ENCODE measurements at regions not wholly inside any gene's neighbourhood (a gene's known extent, or its start where the extent isn't known, plus 50 kb on each side); places are given as distances from the start of the nearest gene placed in this dataset.
A peak's percentile ranks its signal among the peaks of the same experiment; 100 is the strongest.
"Not testable (repeated sequence)": the region's sequence is repeated elsewhere in the genome, so short reads cannot be mapped to it uniquely, and the experiment has no call there.

DNA sequence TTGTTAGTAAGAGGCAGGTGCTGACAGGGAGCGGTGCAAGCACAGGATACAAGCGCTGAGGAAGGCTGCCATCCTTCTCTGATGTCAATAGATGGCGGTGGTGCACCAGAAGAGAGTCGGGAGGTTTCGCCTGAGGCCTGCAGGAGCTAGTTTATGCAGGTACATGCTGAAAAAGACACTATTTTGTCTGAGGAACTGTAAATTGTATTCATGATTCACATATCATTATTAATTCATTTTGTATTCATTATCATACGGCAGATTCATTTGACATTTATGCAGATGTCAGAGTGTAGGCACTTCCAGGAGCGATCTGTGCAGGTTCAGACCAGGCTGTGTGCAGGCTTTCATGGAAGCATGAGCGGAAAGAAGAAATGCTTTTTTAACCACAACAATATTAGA, 824.0 kb downstream of the STIM2 start:
- WGBS, 2 donors, result 27 to 33% methylated on average over 8 of the region's 8 CpGs
- H3K27ac ChIP-seq (ENCODE audit: low read depth in 1 of 2, low read length in 2 of 2), result no peak overlapping the region
- H3K27me3 ChIP-seq (ENCODE audit: control insufficient read depth in 1 of 2, insufficient read depth in 2 of 2, low read length in 1 of 2), result no peaks in the 10 kb centered on the region
- no peak for ATAC-seq (ENCODE audit: low FRiP score)
- no peaks in the 10 kb centered on the region for H3K36me3 ChIP-seq (ENCODE audit: control insufficient read depth in 1 of 2, insufficient read depth in 2 of 2, low read length in 1 of 2)
- no peak overlapping the region for H3K4me3 ChIP-seq (ENCODE audit: low read length in 2 of 2)
- intact Hi-C loops (cut with DNase I), result no loop called here
- H3K9me3 ChIP-seq (ENCODE audit: control insufficient read depth, low read length), result no peaks in the 10 kb centered on the region
- DNase-seq, result no peak
- no peaks in the 10 kb centered on the region for H3K4me1 ChIP-seq (ENCODE audit: control insufficient read depth in 1 of 2, insufficient read depth in 2 of 2, low read length in 2 of 2)

DNA sequence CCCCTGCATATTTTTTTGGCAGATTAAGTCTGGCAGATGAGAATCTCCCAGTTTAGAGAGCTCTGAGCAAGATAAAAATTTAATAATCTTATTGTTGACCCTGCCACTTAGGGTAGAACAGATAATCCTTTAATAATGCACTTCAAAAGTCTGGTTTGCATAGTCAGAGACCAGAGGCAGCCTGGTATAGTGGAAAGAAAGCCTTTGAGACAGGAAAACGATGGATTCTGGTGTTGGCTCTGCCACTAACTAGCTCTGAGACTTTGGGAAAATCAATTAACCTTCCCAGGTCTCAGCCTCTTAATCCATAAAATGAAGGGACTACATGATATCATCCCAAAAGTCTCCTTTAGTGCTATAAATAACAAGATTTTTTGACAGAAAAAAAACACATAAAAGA, 824.5 kb downstream of the STIM2 start:
- no peaks in the 10 kb centered on the region for H3K9me3 ChIP-seq (ENCODE audit: control insufficient read depth, low read length)
- no peaks in the 10 kb centered on the region for H3K36me3 ChIP-seq (ENCODE audit: control insufficient read depth in 1 of 2, insufficient read depth in 2 of 2, low read length in 1 of 2)
- no peaks in the 10 kb centered on the region for H3K4me1 ChIP-seq (ENCODE audit: control insufficient read depth in 1 of 2, insufficient read depth in 2 of 2, low read length in 2 of 2)
- WGBS, 2 donors, result 18 to 44% methylated on average over 1 of the region's 1 CpG
- no peak for ATAC-seq (ENCODE audit: low FRiP score)
- no peak for DNase-seq
- no peak overlapping the region for H3K27ac ChIP-seq (ENCODE audit: low read depth in 1 of 2, low read length in 2 of 2)
- intact Hi-C loops (cut with DNase I), result no loop called here
- H3K4me3 ChIP-seq (ENCODE audit: low read length in 2 of 2), result no peak overlapping the region
- no peaks in the 10 kb centered on the region for H3K27me3 ChIP-seq (ENCODE audit: control insufficient read depth in 1 of 2, insufficient read depth in 2 of 2, low read length in 1 of 2)

DNA sequence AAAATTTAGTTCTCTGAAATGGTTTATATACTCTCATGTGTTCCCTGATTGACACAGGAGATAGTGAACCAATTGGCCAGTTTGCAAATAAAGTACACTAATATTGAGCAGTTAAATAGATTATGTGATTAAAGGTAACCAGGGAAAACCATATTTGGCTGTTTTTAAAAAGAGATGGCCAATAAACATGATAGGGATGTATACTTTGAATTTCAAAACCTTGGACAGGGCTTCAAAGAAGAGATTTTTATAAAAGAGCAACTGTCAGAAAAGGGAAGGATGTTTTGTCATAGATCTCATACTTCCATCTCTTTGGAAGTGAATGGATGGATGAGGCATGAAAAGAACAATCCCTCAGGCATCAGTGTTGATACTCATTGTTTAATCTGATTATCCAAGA, 825.3 kb downstream of the STIM2 start:
- ATAC-seq (ENCODE audit: low FRiP score), result no peak
- DNase-seq, result no peak
- intact Hi-C loops (cut with DNase I), result no loop called here
- Histone ChIP-seq H3K27ac (ENCODE audit: low read depth in 1 of 2, low read length in 2 of 2) (no peak overlapping the region), H3K9me3 (ENCODE audit: control insufficient read depth, low read length) (no peaks in the 10 kb centered on the region), H3K4me3 (ENCODE audit: low read length in 2 of 2) (no peak overlapping the region), H3K27me3 (ENCODE audit: control insufficient read depth in 1 of 2, insufficient read depth in 2 of 2, low read length in 1 of 2) (no peaks in the 10 kb centered on the region), H3K36me3 (ENCODE audit: control insufficient read depth in 1 of 2, insufficient read depth in 2 of 2, low read length in 1 of 2) (no peaks in the 10 kb centered on the region), H3K4me1 (ENCODE audit: control insufficient read depth in 1 of 2, insufficient read depth in 2 of 2, low read length in 2 of 2) (no peaks in the 10 kb centered on the region)

- 42 to 50% methylated on average over 6 of the region's 6 CpGs for WGBS, 2 donors
- Histone ChIP-seq H3K36me3 (ENCODE audit: control insufficient read depth in 1 of 2, insufficient read depth in 2 of 2, low read length in 1 of 2) (no peaks in the 10 kb centered on the region), H3K27ac (ENCODE audit: low read depth in 1 of 2, low read length in 2 of 2) (no peak overlapping the region), H3K4me3 (ENCODE audit: low read length in 2 of 2) (no peak overlapping the region), H3K9me3 (ENCODE audit: control insufficient read depth, low read length) (no peaks in the 10 kb centered on the region), H3K27me3 (ENCODE audit: control insufficient read depth in 1 of 2, insufficient read depth in 2 of 2, low read length in 1 of 2) (no peaks in the 10 kb centered on the region), H3K4me1 (ENCODE audit: control insufficient read depth in 1 of 2, insufficient read depth in 2 of 2, low read length in 2 of 2) (no peaks in the 10 kb centered on the region)
- DNase-seq (peak in 1 of 2 donors; percentile 35), ATAC-seq (ENCODE audit: low FRiP score) (no peak)
- intact Hi-C loops (cut with DNase I), result no loop called here
Measured at GRCh38 chr4:27692158-27692557, 831.5 kb downstream of the STIM2 start.

GRCh38 chr4:27692868-27693634, 832.4 kb downstream of the STIM2 start:
- WGBS, 2 donors, result 56 to 62% methylated on average over 6 of the region's 6 CpGs
- ATAC-seq (ENCODE audit: low FRiP score) (peak; percentile 22), DNase-seq (no peak)
- no peaks in the 10 kb centered on the region for H3K27me3 ChIP-seq (ENCODE audit: control insufficient read depth in 1 of 2, insufficient read depth in 2 of 2, low read length in 1 of 2)
- no peak overlapping the region for H3K27ac ChIP-seq (ENCODE audit: low read depth in 1 of 2, low read length in 2 of 2)
- no peak overlapping the region for H3K4me3 ChIP-seq (ENCODE audit: low read length in 2 of 2)
- no peaks in the 10 kb centered on the region for H3K4me1 ChIP-seq (ENCODE audit: control insufficient read depth in 1 of 2, insufficient read depth in 2 of 2, low read length in 2 of 2)
- H3K9me3 ChIP-seq (ENCODE audit: control insufficient read depth, low read length), result no peaks in the 10 kb centered on the region
- intact Hi-C loops (cut with DNase I), result no loop called here
- no peaks in the 10 kb centered on the region for H3K36me3 ChIP-seq (ENCODE audit: control insufficient read depth in 1 of 2, insufficient read depth in 2 of 2, low read length in 1 of 2)

DNA sequence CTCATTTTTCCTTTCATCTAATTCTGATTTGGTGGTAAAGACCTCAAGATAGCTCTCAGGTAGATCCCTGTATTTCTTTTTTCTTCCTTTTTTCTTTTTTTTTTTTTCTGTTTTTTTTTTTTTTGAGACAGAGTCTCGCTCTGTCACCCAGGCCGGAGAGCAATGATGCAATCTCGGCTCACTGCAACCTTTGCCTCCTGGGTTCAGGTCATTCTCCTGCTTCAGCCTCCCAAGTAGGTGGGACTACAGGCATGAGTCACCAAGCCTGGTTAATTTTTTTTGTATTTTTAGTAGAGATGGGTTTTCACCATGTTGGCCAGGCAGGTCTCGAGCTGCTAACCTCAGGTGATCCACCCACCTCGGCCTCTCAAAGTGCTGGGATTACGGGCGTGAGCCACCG, 835.6 kb downstream of the STIM2 start:
- H3K4me1 ChIP-seq (ENCODE audit: control insufficient read depth in 1 of 2, insufficient read depth in 2 of 2, low read length in 2 of 2); DNase-seq; ATAC-seq (ENCODE audit: low FRiP score); H3K4me3 ChIP-seq (ENCODE audit: low read length in 2 of 2); H3K9me3 ChIP-seq (ENCODE audit: control insufficient read depth, low read length); H3K36me3 ChIP-seq (ENCODE audit: control insufficient read depth in 1 of 2, insufficient read depth in 2 of 2, low read length in 1 of 2); H3K27me3 ChIP-seq (ENCODE audit: control insufficient read depth in 1 of 2, insufficient read depth in 2 of 2, low read length in 1 of 2); H3K27ac ChIP-seq (ENCODE audit: low read depth in 1 of 2, low read length in 2 of 2); intact Hi-C loops (cut with DNase I): not testable (repeated sequence)
- WGBS, 2 donors, result 89 to 95% methylated on average over 8 of the region's 8 CpGs

- Histone ChIP-seq H3K27me3 (ENCODE audit: control insufficient read depth in 1 of 2, insufficient read depth in 2 of 2, low read length in 1 of 2) (no peaks in the 10 kb centered on the region), H3K36me3 (ENCODE audit: control insufficient read depth in 1 of 2, insufficient read depth in 2 of 2, low read length in 1 of 2) (no peaks in the 10 kb centered on the region), H3K4me3 (ENCODE audit: low read length in 2 of 2) (no peak overlapping the region), H3K27ac (ENCODE audit: low read depth in 1 of 2, low read length in 2 of 2) (no peak overlapping the region), H3K9me3 (ENCODE audit: control insufficient read depth, low read length) (no peaks in the 10 kb centered on the region), H3K4me1 (ENCODE audit: control insufficient read depth in 1 of 2, insufficient read depth in 2 of 2, low read length in 2 of 2) (no peaks in the 10 kb centered on the region)
- ATAC-seq (ENCODE audit: low FRiP score) (no peak), DNase-seq (no peak)
- 18 to 26% methylated on average over 3 of the region's 3 CpGs for WGBS, 2 donors
- intact Hi-C loops (cut with DNase I), result no loop called here
Measured at GRCh38 chr4:27701606-27702005, 841.0 kb downstream of the STIM2 start.

DNA sequence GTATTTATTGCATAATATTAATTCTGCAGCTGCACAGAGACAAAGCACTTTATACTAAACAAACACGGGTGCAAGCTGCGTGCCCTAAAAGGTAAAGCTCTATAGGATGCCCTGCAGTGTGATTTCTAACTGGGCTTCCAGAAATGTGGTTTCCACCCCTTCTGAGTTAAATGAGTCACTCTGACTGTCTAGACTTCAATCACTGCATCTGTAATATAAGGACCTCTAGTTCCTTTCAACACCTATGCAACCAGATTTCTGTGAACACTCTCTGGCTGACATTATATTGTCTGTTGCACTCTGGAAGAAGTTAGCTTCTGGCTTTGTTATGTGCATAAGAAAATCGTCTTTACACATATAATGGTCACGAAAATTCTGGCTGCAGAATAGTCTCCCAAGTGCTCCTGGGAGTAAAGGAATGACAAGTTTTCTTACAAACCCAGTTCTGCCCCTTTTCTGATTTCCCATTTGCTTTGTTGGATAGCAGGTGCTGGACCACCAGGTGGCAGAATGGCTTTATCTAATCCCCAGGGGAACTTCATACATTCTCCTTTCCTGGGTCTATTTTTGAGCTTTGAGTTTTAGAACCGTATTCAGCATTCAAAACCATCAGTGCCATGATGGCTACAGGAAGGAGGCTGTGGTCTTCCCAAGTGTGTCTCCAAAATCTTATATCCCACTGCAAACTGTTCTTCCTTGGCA, 842.2 kb downstream of the STIM2 start:
- no peaks in the 10 kb centered on the region for H3K9me3 ChIP-seq (ENCODE audit: control insufficient read depth, low read length)
- no peak overlapping the region for H3K4me3 ChIP-seq (ENCODE audit: low read length in 2 of 2)
- 37 to 47% methylated on average over 5 of the region's 5 CpGs for WGBS, 2 donors
- ATAC-seq (ENCODE audit: low FRiP score), result no peak
- H3K27me3 ChIP-seq (ENCODE audit: control insufficient read depth in 1 of 2, insufficient read depth in 2 of 2, low read length in 1 of 2), result no peaks in the 10 kb centered on the region
- no peak overlapping the region for H3K27ac ChIP-seq (ENCODE audit: low read depth in 1 of 2, low read length in 2 of 2)
- no peak for DNase-seq
- no peaks in the 10 kb centered on the region for H3K4me1 ChIP-seq (ENCODE audit: control insufficient read depth in 1 of 2, insufficient read depth in 2 of 2, low read length in 2 of 2)
- no peaks in the 10 kb centered on the region for H3K36me3 ChIP-seq (ENCODE audit: control insufficient read depth in 1 of 2, insufficient read depth in 2 of 2, low read length in 1 of 2)
- intact Hi-C loops (cut with DNase I), result no loop called here

- WGBS, 2 donors, result 64 to 75% methylated on average over 4 of the region's 4 CpGs
- intact Hi-C loops (cut with DNase I), result no loop called here
- Histone ChIP-seq H3K9me3 (ENCODE audit: control insufficient read depth, low read length) (no peaks in the 10 kb centered on the region), H3K4me1 (ENCODE audit: control insufficient read depth in 1 of 2, insufficient read depth in 2 of 2, low read length in 2 of 2) (no peaks in the 10 kb centered on the region), H3K27me3 (ENCODE audit: control insufficient read depth in 1 of 2, insufficient read depth in 2 of 2, low read length in 1 of 2) (no peaks in the 10 kb centered on the region), H3K4me3 (ENCODE audit: low read length in 2 of 2) (no peak overlapping the region), H3K36me3 (ENCODE audit: control insufficient read depth in 1 of 2, insufficient read depth in 2 of 2, low read length in 1 of 2) (no peaks in the 10 kb centered on the region), H3K27ac (ENCODE audit: low read depth in 1 of 2, low read length in 2 of 2) (no peak overlapping the region)
- no peak for DNase-seq
- ATAC-seq (ENCODE audit: low FRiP score), result no peak
Measured at GRCh38 chr4:27703771-27704170, 843.1 kb downstream of the STIM2 start.
